HEK293T (cell line): ENCODE measurements at regions not wholly inside any gene's neighbourhood (a gene's known extent, or its start where the extent isn't known, plus 50 kb on each side); places are given as distances from the start of the nearest gene placed in this dataset.
A peak's percentile ranks its signal among the peaks of the same experiment; 100 is the strongest.

ENCODE experiments used
- CTCF ChIA-PET: fragments of 350-600 bp; formaldehyde crosslinking; extraction: SDS; loops from one replicate; lab custom pipeline; 2021; ENCODE audit warnings: antibody characterized with exemption, inconsistent platforms; lab: Yijun Ruan, JAX
- POLR2A ChIA-PET: fragments of 350-600 bp; formaldehyde crosslinking; extraction: SDS; loops from one replicate; lab custom pipeline; 2020; ENCODE audit warnings: antibody characterized with exemption, inconsistent platforms; lab: Yijun Ruan, JAX
- DNase-seq: peaks from one replicate; pipeline ENCODE4 v3.0.0; 2012; ENCODE audit warnings: mixed read lengths; ENCODE audit errors: extremely low spot score
- ARNT ChIP-seq: fragments of 450-650 bp; IDR thresholded peaks from 2 replicates; pipeline ENCODE4 v1.6.1; 2017; ENCODE audit warnings: mild to moderate bottlenecking
- BHLHE40 ChIP-seq: fragments of 450-650 bp; IDR thresholded peaks from 2 replicates; pipeline ENCODE4 v1.6.1; 2016; ENCODE audit warnings: mild to moderate bottlenecking, moderate library complexity, borderline replicate concordance
- CTBP1 ChIP-seq: fragments of 450-650 bp; IDR thresholded peaks from 2 replicates; pipeline ENCODE4 v1.6.1; 2016; ENCODE audit warnings: borderline replicate concordance
- ELF4 ChIP-seq: fragments of 450-650 bp; IDR thresholded peaks from 2 replicates; pipeline ENCODE4 v1.6.1; 2017; ENCODE audit warnings: antibody characterized with exemption
- FOXA1 ChIP-seq: fragments of 450-650 bp; IDR thresholded peaks from 2 replicates; pipeline ENCODE4 v1.6.1; 2016; ENCODE audit warnings: mild to moderate bottlenecking
- FOXK2 ChIP-seq: fragments of 450-650 bp; IDR thresholded peaks from 2 replicates; pipeline ENCODE4 v1.6.1; 2016; ENCODE audit warnings: mild to moderate bottlenecking
- FOXM1 ChIP-seq: fragments of 450-650 bp; IDR thresholded peaks from 2 replicates; pipeline ENCODE4 v1.6.1; 2017; ENCODE audit warnings: mild to moderate bottlenecking, borderline replicate concordance
- HDGF ChIP-seq: fragments of 450-650 bp; IDR thresholded peaks from 2 replicates; pipeline ENCODE4 v1.6.1; 2017; ENCODE audit warnings: antibody characterized with exemption, borderline replicate concordance
- L3MBTL2 ChIP-seq: fragments of 450-650 bp; conservative IDR thresholded peaks from 2 replicates; pipeline ENCODE4 v1.6.1; 2016; ENCODE audit warnings: mild to moderate bottlenecking
- LEF1 ChIP-seq: fragments of 450-650 bp; IDR thresholded peaks from 2 replicates; pipeline ENCODE4 v1.6.1; 2017; ENCODE audit warnings: mild to moderate bottlenecking, borderline replicate concordance
- NFRKB ChIP-seq: fragments of 450-650 bp; IDR thresholded peaks from 2 replicates; pipeline ENCODE4 v1.6.1; 2016; ENCODE audit warnings: mild to moderate bottlenecking, moderate library complexity
- SP1 ChIP-seq: fragments of 450-650 bp; IDR thresholded peaks from 2 replicates; pipeline ENCODE4 v1.6.1; 2017
- SUZ12 ChIP-seq: fragments of 450-650 bp; IDR thresholded peaks from 2 replicates; pipeline ENCODE4 v1.6.1; 2016; ENCODE audit warnings: mild to moderate bottlenecking
- TARDBP ChIP-seq: fragments of 450-650 bp; IDR thresholded peaks from 2 replicates; pipeline ENCODE4 v1.6.1; 2016
- ZNF384 ChIP-seq: fragments of 450-650 bp; IDR thresholded peaks from 2 replicates; pipeline ENCODE4 v1.6.1; 2016
- TF ChIP-seq, protein P1 (sequence below): fragments of 450-650 bp; IDR thresholded peaks from 2 replicates; pipeline ENCODE4 v1.6.1; 2016

DNA sequence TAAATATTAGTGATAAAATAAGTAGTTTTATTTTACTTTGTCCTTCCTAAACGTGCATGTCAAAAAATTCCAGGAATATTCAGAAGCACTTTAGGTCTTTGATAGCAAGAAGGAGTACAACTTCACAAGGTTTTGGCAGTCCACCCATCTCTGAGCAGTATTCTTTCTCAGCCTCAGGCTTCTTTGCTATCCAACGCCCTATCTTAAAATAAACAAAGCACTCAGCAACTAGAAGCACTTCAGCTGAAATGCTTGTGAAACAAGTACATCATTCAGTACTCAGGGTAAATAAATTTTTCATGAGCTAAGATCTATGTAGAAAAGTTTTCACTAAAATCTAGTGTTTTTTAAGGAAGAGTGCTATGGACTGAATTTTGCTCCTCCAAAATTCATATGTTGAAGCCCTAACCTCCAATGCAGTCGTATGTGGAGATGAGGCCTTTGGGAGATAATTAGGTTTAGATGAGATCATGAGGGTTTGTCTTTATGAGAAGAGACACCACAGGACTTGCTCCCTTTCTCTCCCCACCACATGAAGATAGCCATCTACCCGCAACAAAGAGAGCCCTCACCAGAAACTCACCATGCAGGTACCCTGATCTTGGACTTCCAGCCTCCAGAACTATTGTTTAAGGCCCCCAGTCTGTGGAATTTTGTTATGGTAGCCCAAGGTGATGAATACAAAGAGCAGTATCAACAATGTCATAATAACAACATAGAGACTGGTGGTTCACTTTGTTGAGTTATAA lies 539.1 kb downstream of the TFAP2A start:
- DNase-seq, result no peak
- no peak for TF ChIP-seq BHLHE40
- TF ChIP-seq, protein P1, sequence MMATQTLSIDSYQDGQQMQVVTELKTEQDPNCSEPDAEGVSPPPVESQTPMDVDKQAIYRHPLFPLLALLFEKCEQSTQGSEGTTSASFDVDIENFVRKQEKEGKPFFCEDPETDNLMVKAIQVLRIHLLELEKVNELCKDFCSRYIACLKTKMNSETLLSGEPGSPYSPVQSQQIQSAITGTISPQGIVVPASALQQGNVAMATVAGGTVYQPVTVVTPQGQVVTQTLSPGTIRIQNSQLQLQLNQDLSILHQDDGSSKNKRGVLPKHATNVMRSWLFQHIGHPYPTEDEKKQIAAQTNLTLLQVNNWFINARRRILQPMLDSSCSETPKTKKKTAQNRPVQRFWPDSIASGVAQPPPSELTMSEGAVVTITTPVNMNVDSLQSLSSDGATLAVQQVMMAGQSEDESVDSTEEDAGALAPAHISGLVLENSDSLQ, result no peak
- TF ChIP-seq ZNF384, result no peak
- TF ChIP-seq FOXK2, result no peak
- TF ChIP-seq SUZ12, result no peak
- TF ChIP-seq TARDBP, result no peak
- no peak for TF ChIP-seq CTBP1
- no peak for TF ChIP-seq HDGF
- no peak for TF ChIP-seq FOXA1
- TF ChIP-seq L3MBTL2, result no peak
- no peak for TF ChIP-seq SP1
- TF ChIP-seq NFRKB, result no peak
- TF ChIP-seq FOXM1, result no peak
- TF ChIP-seq LEF1, result no peak
- no peak for TF ChIP-seq ELF4
- TF ChIP-seq ARNT, result no peak
- POLR2A ChIA-PET, result no interaction called here
- CTCF ChIA-PET, result no interaction called here

DNA sequence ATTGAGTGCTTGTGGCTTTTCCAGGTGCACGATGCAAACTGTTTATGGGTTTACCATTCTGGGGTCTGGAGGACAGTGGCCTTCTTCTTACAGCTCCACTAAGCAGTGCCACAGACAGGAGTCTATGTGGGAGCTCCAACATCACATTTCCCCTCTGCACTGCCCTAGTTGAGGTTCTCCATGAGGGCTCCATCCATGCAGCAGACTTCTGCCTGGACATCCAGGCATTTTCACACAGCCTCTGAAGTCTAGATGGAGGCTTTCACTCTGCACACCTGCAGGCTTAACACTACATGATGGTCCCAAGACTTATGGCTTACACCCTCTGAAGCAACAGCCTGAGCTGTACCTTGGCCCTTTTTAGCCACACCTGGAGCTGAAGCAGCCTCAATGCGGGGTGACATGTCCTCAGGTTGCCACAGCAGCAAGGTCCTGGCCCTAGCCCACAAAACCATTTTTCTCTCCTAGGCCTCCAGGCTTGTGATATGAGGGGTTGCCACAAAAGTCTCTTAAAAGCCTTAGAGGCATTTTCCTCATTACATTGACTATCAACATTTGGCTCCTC lies 552.2 kb downstream of the TFAP2A start:
- CTCF ChIA-PET, result no interaction called here
- DNase-seq, result no peak
- POLR2A ChIA-PET, result no interaction called here

DNA sequence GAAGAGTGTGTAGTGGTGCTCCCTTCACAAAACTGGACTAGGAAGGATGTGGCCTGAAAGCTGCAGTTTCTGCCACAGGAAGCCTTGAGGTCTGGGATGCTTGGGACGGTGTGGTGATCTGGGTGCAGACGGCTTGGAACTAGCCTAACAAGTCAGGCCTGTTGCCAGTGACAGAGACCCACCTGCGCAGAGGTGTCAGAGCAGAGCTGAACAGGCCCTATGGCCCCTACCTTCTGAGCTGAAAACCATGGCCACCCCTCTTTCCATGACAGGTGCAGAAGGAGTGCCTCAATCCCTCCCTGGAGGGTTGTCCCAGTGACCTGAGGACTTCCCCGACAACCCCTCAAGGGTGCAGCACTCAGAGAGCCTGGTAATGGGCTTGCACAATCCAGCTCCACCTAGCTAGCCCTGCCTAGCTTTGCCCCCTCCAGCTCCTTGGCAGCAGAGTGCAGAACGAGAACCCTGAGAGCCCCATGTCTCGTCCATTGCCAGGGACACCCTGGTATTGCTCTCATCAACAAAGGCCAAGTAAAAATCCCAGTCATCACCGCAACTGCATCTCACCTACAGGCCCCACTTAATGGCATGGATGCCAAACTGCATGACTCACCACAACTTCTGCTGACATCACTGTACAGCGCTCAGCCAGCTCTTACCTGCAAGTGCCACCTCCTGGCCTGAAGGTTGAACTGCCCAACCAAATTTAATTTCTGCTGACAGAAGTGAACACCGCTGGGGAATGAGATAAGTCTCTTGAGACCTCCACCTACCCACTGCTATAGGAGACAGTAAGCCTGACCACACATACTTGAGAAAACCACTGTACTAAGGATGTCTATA lies 563.1 kb downstream of the TFAP2A start:
- ChIA-PET CTCF (interaction anchor here (0.9 kb wide), 1 partner anchor 438 kb away, joined by 3 read pairs; no protein-coding TSS in a partner anchor), POLR2A (no interaction called here)
- TF ChIP-seq SP1, result no peak
- TF ChIP-seq CTBP1, result no peak
- no peak for TF ChIP-seq ARNT
- TF ChIP-seq FOXM1, result no peak
- DNase-seq, result peak; percentile 16

More for the DNA sequence above, 552.2 kb downstream of the TFAP2A start:
- TF ChIP-seq FOXK2 (no peak), HDGF (no peak), L3MBTL2 (no peak), FOXA1 (no peak), SUZ12 (no peak), NFRKB (no peak), TARDBP (no peak), LEF1 (no peak), CTBP1 (no peak), ARNT (no peak), SP1 (no peak), ZNF384 (no peak), ELF4 (no peak), BHLHE40 (no peak)
- TF ChIP-seq, protein P1, result no peak

DNA sequence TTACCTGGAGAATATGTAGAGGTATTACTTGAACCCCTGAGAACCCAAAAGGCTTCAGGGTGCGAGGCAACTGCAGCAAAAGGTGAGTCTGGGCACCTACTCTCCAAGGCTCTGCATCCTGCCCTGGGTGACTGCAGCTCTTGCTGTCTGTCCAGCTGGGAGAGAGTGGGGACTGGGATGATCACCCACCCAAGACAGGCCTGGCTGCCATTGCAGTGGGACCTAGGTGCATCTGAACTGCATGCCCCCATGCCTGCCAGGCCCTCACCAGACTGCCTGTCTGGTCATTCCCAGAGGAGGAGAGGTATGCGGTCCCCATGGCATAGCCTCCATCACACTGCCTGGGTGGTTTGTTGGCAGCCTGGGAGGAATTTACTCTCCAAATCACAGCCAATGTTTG lies 563.9 kb downstream of the TFAP2A start:
- no peak for TF ChIP-seq BHLHE40
- no peak for TF ChIP-seq ELF4
- TF ChIP-seq ZNF384, result no peak
- no peak for TF ChIP-seq ARNT
- no peak for TF ChIP-seq LEF1
- no peak for TF ChIP-seq SP1
- no peak for TF ChIP-seq NFRKB
- TF ChIP-seq TARDBP, result no peak
- no peak for TF ChIP-seq L3MBTL2
- TF ChIP-seq CTBP1, result no peak
- no peak for TF ChIP-seq HDGF
- TF ChIP-seq FOXK2, result no peak
- TF ChIP-seq FOXA1, result no peak
- TF ChIP-seq, protein P1, result no peak
- ChIA-PET POLR2A (no interaction called here), CTCF (no interaction called here)
- no peak for DNase-seq

DNA sequence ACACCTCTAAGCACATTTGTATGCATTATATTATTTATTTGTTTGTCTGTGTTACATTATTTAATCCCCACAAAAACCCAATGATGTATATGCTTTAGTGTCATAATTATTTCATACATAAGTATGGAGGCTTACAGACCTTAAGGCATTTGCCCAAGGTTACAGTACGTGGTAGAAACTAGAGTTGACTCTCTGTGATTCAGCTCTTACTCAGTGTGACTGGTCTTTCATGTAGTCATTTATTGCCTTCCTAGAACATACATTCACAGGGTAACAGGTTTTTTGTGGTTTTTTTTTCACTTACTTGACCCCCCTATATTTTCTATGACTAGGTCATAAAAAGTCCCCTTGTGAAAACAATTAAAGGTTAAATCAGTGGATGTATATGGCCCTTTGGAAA lies 566.8 kb downstream of the TFAP2A start:
- ChIA-PET POLR2A (no interaction called here), CTCF (no interaction called here)
- no peak for TF ChIP-seq FOXA1
- no peak for TF ChIP-seq BHLHE40
- TF ChIP-seq, protein P1, result no peak
- no peak for DNase-seq
